Fibroblast of lung (primary cell): ENCODE measurements at regions not wholly inside any gene's neighbourhood (a gene's known extent, or its start where the extent isn't known, plus 50 kb on each side); places are given as distances from the start of the nearest gene placed in this dataset.

Experiments
- EZH2 ChIP-seq: IDR thresholded peaks from 2 replicates; pipeline ENCODE4 v1.5.1; 2012; ENCODE audit warnings: low read length, control low read depth, mild to moderate bottlenecking; ENCODE audit errors: missing control alignments
- TF ChIP-seq, protein P1 (sequence below), 2 donors: IDR thresholded peaks in 1 of 2; conservative IDR thresholded peaks in 1 of 2; 1 replicate in 1 of 2; 2 replicates in 1 of 2; pipeline ENCODE4 v1.5.1; 2011 to 2012; ENCODE audit warnings: low read length in 2 of 2, control low read depth in 1 of 2, inconsistent platforms in 1 of 2, low read depth in 1 of 2, mild to moderate bottlenecking in 1 of 2

DNA sequence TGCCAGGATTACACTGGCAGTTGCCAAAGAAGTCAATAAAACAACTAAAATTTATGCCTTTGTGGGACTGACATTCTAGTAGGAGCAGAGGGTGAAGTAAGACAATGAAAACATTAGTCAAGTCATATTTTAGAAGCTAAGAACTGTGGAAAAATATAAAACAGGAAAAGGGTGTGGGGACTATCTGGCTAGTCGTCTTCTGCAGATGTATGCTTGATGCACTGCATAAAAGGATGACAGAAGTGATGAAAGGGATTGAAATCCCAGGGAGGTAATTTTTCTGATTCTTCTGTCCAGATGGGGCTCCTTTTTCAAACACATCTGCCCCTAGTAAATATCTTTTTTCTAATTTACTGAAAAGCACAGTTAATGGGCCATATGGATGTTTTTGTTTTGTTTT is 706.3 kb downstream of the ADGRL2 start:
- TF ChIP-seq, protein P1, sequence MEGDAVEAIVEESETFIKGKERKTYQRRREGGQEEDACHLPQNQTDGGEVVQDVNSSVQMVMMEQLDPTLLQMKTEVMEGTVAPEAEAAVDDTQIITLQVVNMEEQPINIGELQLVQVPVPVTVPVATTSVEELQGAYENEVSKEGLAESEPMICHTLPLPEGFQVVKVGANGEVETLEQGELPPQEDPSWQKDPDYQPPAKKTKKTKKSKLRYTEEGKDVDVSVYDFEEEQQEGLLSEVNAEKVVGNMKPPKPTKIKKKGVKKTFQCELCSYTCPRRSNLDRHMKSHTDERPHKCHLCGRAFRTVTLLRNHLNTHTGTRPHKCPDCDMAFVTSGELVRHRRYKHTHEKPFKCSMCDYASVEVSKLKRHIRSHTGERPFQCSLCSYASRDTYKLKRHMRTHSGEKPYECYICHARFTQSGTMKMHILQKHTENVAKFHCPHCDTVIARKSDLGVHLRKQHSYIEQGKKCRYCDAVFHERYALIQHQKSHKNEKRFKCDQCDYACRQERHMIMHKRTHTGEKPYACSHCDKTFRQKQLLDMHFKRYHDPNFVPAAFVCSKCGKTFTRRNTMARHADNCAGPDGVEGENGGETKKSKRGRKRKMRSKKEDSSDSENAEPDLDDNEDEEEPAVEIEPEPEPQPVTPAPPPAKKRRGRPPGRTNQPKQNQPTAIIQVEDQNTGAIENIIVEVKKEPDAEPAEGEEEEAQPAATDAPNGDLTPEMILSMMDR (conservative IDR thresholded peaks at IDR 0.05 in 1 of 2, IDR thresholded peaks at IDR 0.05 in 1 of 2; ENCODE audit: low read depth in 1 of 2, low read length in 2 of 2), result no peak
- TF ChIP-seq EZH2, result no peak
